ENCODE measurements at regions not wholly inside any gene's neighbourhood (a gene's known extent, or its start where the extent isn't known, plus 50 kb on each side); places are given as distances from the start of the nearest gene placed in this dataset.

- in situ Hi-C loops (cut with MboI; ENCODE audit: low sequenced_read_pairs in 4 of 4) = no loop called here
- TF ChIP-seq CTCF (IDR thresholded peaks at IDR 0.05 in 4 of 5, conservative IDR thresholded peaks at IDR 0.05 in 1 of 5) (no peak), POLR2A (IDR thresholded peaks at IDR 0.05) (no peak)
- H3K27me3 ChIP-seq = no peaks in the 10 kb centered on the region
- H3K36me3 ChIP-seq = no peaks in the 10 kb centered on the region
- H3K27ac ChIP-seq = no peak overlapping the region
- ATAC-seq (no peak), DNase-seq (no peak)
- H3K4me1 ChIP-seq = no peaks in the 10 kb centered on the region
- H3K4me3 ChIP-seq = no peak overlapping the region
- no peaks in the 10 kb centered on the region for H3K9me3 ChIP-seq
- intact Hi-C loops (cut with DNase I; ENCODE audit: low total_unique reads) = no loop called here
These were observed 1213.1 kb downstream of the DNAJB9 start for GRCh38 chr7:109782806-109783205.

GRCh38 chr7:109806548-109806947 lies 1236.9 kb downstream of the DNAJB9 start:
- Histone ChIP-seq H3K4me1 (no peaks in the 10 kb centered on the region), H3K4me3 (no peak overlapping the region), H3K27me3 (no peaks in the 10 kb centered on the region), H3K36me3 (no peaks in the 10 kb centered on the region), H3K9me3 (no peaks in the 10 kb centered on the region), H3K27ac (no peak overlapping the region)
- ATAC-seq (no peak), DNase-seq (no peak)
- in situ Hi-C loops (cut with MboI; ENCODE audit: low sequenced_read_pairs in 4 of 4) = no loop called here
- intact Hi-C loops (cut with DNase I; ENCODE audit: low total_unique reads) = no loop called here
- no peak for TF ChIP-seq CTCF (IDR thresholded peaks at IDR 0.05 in 4 of 5, conservative IDR thresholded peaks at IDR 0.05 in 1 of 5)
- TF ChIP-seq POLR2A (IDR thresholded peaks at IDR 0.05) = no peak

- no peaks in the 10 kb centered on the region for H3K36me3 ChIP-seq
- no peak overlapping the region for H3K4me3 ChIP-seq
- no peaks in the 10 kb centered on the region for H3K4me1 ChIP-seq
- no peak for ATAC-seq
- H3K9me3 ChIP-seq = no peaks in the 10 kb centered on the region
- H3K27me3 ChIP-seq = no peaks in the 10 kb centered on the region
- H3K27ac ChIP-seq = no peak overlapping the region
- intact Hi-C loops (cut with DNase I; ENCODE audit: low total_unique reads) = no loop called here
- DNase-seq = no peak
- no peak for TF ChIP-seq POLR2A (IDR thresholded peaks at IDR 0.05)
- TF ChIP-seq CTCF (IDR thresholded peaks at IDR 0.05 in 4 of 5, conservative IDR thresholded peaks at IDR 0.05 in 1 of 5) = no peak
- in situ Hi-C loops (cut with MboI; ENCODE audit: low sequenced_read_pairs in 4 of 4) = no loop called here
These were observed 1251.5 kb downstream of the DNAJB9 start for GRCh38 chr7:109821156-109821555.

GRCh38 chr7:109834851-109835250 lies 1256.1 kb upstream of the LRRN3 start:
- Histone ChIP-seq H3K4me3 (no peak overlapping the region), H3K36me3 (no peaks in the 10 kb centered on the region), H3K9me3 (no peaks in the 10 kb centered on the region), H3K27me3 (no peaks in the 10 kb centered on the region), H3K27ac (no peak overlapping the region), H3K4me1 (no peaks in the 10 kb centered on the region)
- DNase-seq = no peak
- ATAC-seq = no peak
- in situ Hi-C loops (cut with MboI; ENCODE audit: low sequenced_read_pairs in 4 of 4) = no loop called here
- intact Hi-C loops (cut with DNase I; ENCODE audit: low total_unique reads) = no loop called here
- TF ChIP-seq CTCF (IDR thresholded peaks at IDR 0.05 in 4 of 5, conservative IDR thresholded peaks at IDR 0.05 in 1 of 5) = no peak
- TF ChIP-seq POLR2A (IDR thresholded peaks at IDR 0.05) = no peak

- Histone ChIP-seq H3K9me3 (no peaks in the 10 kb centered on the region), H3K27ac (no peak overlapping the region), H3K36me3 (no peaks in the 10 kb centered on the region), H3K27me3 (no peaks in the 10 kb centered on the region), H3K4me1 (no peaks in the 10 kb centered on the region), H3K4me3 (no peak overlapping the region)
- in situ Hi-C loops (cut with MboI; ENCODE audit: low sequenced_read_pairs in 4 of 4) (no loop called here), intact Hi-C loops (cut with DNase I; ENCODE audit: low total_unique reads) (no loop called here)
- ATAC-seq (no peak), DNase-seq (no peak)
- TF ChIP-seq POLR2A (IDR thresholded peaks at IDR 0.05) (no peak), CTCF (IDR thresholded peaks at IDR 0.05 in 4 of 5, conservative IDR thresholded peaks at IDR 0.05 in 1 of 5) (no peak)
These were observed 1255.3 kb upstream of the LRRN3 start for GRCh38 chr7:109835577-109835976.
